T-cell (primary cell): ENCODE measurements at regions not wholly inside any gene's neighbourhood (a gene's known extent, or its start where the extent isn't known, plus 50 kb on each side); places are given as distances from the start of the nearest gene placed in this dataset.

Source experiments
- ATAC-seq, 4 experiments: fragments of 200-7000 bp in 3 of 4; fragments of 150-1000 bp in 1 of 4; cut with Tn5 transposase; replicated peaks in 1 of 4; 1 replicate in 3 of 4; 2 replicates in 1 of 4; pipeline ENCODE4 v1.10.0; 2021; ENCODE audit warnings: moderate library complexity in 3 of 4, mild to moderate bottlenecking in 2 of 4, moderate number of reproducible peaks in 1 of 4
- CTCF ChIA-PET, 2 donors: fragments of 300-600 bp; sonication (Branson Sonifier 250); formaldehyde crosslinking; loops; one replicate each; lab custom pipeline; 2022; ENCODE audit warnings: antibody characterized with exemption in 2 of 2; lab: Charles Lee
- POLR2A ChIA-PET, 2 donors: fragments of 300-600 bp; sonication (Branson Sonifier 250); formaldehyde crosslinking; loops; one replicate each; lab custom pipeline; 2022; ENCODE audit warnings: antibody characterized with exemption in 2 of 2; lab: Charles Lee
- DNase-seq, 35 experiments: peaks; one replicate each; pipeline versions ENCODE4 v3.0.0 to v3.0.0-alpha.2; 2013 to 2023
- H3K27ac ChIP-seq: one replicate; pipeline ENCODE4 v1.5.1; 2013; ENCODE audit warnings: low read length
- H3K27me3 ChIP-seq, 2 experiments: replicated peaks in 1 of 2; 1 replicate in 1 of 2; 2 replicates in 1 of 2; pipeline versions ENCODE4 v1.6.1 to v1.7.0; 2013; ENCODE audit warnings: low read length in 1 of 2, mixed read lengths in 1 of 2; ENCODE audit not compliant: control insufficient read depth in 2 of 2, insufficient read depth in 2 of 2; ENCODE audit errors: extremely low read depth in 1 of 2
- H3K36me3 ChIP-seq, 2 donors: 1 replicate in 1 of 2; 2 replicates in 1 of 2; pipeline versions ENCODE4 v1.6.1 to v1.7.0; 2013; ENCODE audit warnings: low read length in 1 of 2; ENCODE audit not compliant: control insufficient read depth in 2 of 2, insufficient read depth in 1 of 2; ENCODE audit errors: extremely low read depth in 1 of 2
- H3K4me1 ChIP-seq, 2 experiments: 1 replicate in 1 of 2; 2 replicates in 1 of 2; pipeline versions ENCODE4 v1.6.1 to v1.7.0; 2013; ENCODE audit warnings: low read length in 2 of 2, mixed read lengths in 1 of 2; ENCODE audit not compliant: insufficient read depth in 2 of 2, control insufficient read depth in 1 of 2; ENCODE audit errors: extremely low read depth in 1 of 2
- H3K4me3 ChIP-seq, 2 donors: 1 replicate in 1 of 2; 2 replicates in 1 of 2; pipeline versions ENCODE4 v1.5.1 to v1.7.0; 2013; ENCODE audit warnings: mild to moderate bottlenecking in 2 of 2, low read length in 1 of 2, moderate library complexity in 1 of 2; ENCODE audit not compliant: control insufficient read depth in 1 of 2; ENCODE audit errors: extremely low read depth in 1 of 2
- H3K9me3 ChIP-seq: 2 replicates; pipeline ENCODE4 v1.7.0; 2013
- H3K27ac Mint-ChIP-seq, 2 donors: one replicate each; pipeline ENCODE4 v1.8.0; 2020 to 2021; ENCODE audit warnings: mild to moderate bottlenecking in 2 of 2, mixed read lengths in 2 of 2
- H3K27me3 Mint-ChIP-seq, 2 donors: one replicate each; pipeline ENCODE4 v1.8.0; 2021 to 2022; ENCODE audit warnings: mixed read lengths in 2 of 2
- H3K36me3 Mint-ChIP-seq: one replicate; pipeline ENCODE4 v1.8.0; 2021; ENCODE audit warnings: mixed read lengths
- H3K4me1 Mint-ChIP-seq, 3 donors: one replicate each; pipeline ENCODE4 v1.8.0; 2020 to 2022; ENCODE audit warnings: mixed read lengths in 3 of 3, mild to moderate bottlenecking in 1 of 3
- H3K4me3 Mint-ChIP-seq, 3 donors: one replicate each; pipeline ENCODE4 v1.8.0; 2020 to 2022; ENCODE audit warnings: mild to moderate bottlenecking in 3 of 3, mixed read lengths in 3 of 3, moderate library complexity in 3 of 3
- H3K9me3 Mint-ChIP-seq, 3 donors: one replicate each; pipeline ENCODE4 v1.8.0; 2020 to 2022; ENCODE audit warnings: mixed read lengths in 3 of 3
- WGBS: methylation state at CpG from one replicate; pipeline ENCODE4 v1.1.5; 2013; ENCODE audit warnings: missing lambda C conversion rate; ENCODE audit not compliant: insufficient coverage; 5-methylcytosine and 5-hydroxymethylcytosine counted together

GRCh38 chr2:129769185-129769991 is 210.1 kb upstream of the RAB6C start:
- ATAC-seq: no peak
- CTCF ChIA-PET: interaction anchor here in 1 of 2 donors (0.6 kb wide), 1 partner anchor 838 kb away, joined by 3 read pairs; no protein-coding TSS in a partner anchor
- 89% methylated on average over 6 of the region's 11 CpGs for WGBS
- Histone ChIP-seq H3K27ac (no peak overlapping the region), H3K36me3 (no peaks in the 10 kb centered on the region), H3K4me1 (no peaks in the 10 kb centered on the region), H3K9me3 (no peaks in the 10 kb centered on the region), H3K27me3 (peaks cover 0 to 21% of the 10 kb centered on the region in 2 experiments), H3K4me3 (no peak overlapping the region)
- no peak overlapping the region for H3K4me3 Mint-ChIP-seq
- no peaks in the 10 kb centered on the region for H3K4me1 Mint-ChIP-seq
- no peak for DNase-seq
- no peak overlapping the region for H3K27ac Mint-ChIP-seq
- POLR2A ChIA-PET: no interaction called here
- peaks cover 0 to 4% (median 0%) of the 10 kb centered on the region in 3 donors for H3K9me3 Mint-ChIP-seq
- peaks cover 7 to 9% of the 10 kb centered on the region in 2 donors for H3K27me3 Mint-ChIP-seq
- H3K36me3 Mint-ChIP-seq: no peaks in the 10 kb centered on the region

DNA sequence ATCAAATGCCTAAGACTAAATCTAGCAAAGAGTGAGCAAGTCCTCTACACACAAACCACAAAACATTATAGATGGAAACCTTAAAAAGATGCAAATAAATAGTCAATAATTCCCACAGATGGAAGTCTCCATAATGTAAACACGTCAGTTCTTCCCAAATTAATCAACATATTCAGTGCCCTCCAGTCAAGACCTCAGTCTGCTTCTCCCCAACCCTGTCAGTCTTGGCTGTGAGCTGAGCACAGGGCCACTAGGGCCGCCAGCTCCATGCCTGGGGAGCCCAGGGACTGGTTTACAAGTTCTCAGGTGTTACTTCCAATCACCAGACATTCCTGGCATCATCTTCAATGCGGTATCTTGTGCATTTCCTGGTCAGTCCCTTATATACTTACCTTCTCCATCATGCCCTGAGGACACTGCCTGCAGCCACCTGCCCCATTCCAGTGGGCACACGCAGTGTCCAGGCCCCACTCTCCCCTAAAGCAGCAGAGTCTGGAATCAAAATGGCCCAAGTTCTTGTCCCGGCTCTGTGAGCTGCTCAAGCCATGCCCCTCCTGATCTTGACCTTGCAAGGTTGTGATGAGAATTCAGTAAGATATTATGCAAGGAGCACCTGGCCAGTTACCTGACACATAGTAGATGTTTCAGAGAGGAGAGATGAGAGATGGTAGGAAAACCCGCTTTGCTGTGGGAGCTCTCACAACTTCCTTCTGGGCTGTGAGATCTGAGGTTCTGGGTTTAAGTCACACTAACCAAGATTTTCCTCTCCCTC is 207.9 kb upstream of the RAB6C start:
- 73% methylated on average over 3 of the region's 6 CpGs for WGBS
- Mint-ChIP-seq H3K4me3 (no peak overlapping the region), H3K9me3 (peaks cover 0 to 4% (median 0%) of the 10 kb centered on the region in 3 donors), H3K36me3 (no peaks in the 10 kb centered on the region), H3K27ac (no peak overlapping the region), H3K4me1 (no peaks in the 10 kb centered on the region), H3K27me3 (peaks cover 3 to 7% of the 10 kb centered on the region in 2 donors)
- ATAC-seq (no peak), DNase-seq (no peak)
- Histone ChIP-seq H3K27ac (no peak overlapping the region), H3K27me3 (peaks cover 0 to 4% of the 10 kb centered on the region in 2 experiments), H3K4me1 (no peaks in the 10 kb centered on the region), H3K9me3 (no peaks in the 10 kb centered on the region), H3K36me3 (no peaks in the 10 kb centered on the region), H3K4me3 (no peak overlapping the region)
- ChIA-PET CTCF (no interaction called here), POLR2A (no interaction called here)

DNA sequence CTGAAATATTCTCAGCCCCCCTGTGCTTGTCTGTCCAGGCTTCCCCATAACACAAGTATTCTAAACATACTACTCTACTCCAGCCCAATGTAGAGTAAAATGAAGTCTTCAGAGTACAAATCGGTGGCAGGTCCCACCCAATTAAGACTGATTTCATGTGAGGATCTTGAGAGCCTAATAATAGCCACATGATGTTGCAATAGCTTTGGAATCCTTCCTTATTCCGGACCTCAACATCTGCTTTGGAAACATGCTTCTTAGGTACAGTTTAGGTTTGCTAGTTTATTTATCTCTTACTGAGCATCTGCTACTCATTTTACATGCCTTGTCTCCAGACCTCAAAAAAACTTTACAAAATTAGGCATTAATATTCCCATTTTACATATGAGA is 207.3 kb upstream of the RAB6C start:
- no CpG with 5 or more reads among the region's 2 CpGs for WGBS
- H3K4me3 Mint-ChIP-seq: no peak overlapping the region
- CTCF ChIA-PET: no interaction called here

DNA sequence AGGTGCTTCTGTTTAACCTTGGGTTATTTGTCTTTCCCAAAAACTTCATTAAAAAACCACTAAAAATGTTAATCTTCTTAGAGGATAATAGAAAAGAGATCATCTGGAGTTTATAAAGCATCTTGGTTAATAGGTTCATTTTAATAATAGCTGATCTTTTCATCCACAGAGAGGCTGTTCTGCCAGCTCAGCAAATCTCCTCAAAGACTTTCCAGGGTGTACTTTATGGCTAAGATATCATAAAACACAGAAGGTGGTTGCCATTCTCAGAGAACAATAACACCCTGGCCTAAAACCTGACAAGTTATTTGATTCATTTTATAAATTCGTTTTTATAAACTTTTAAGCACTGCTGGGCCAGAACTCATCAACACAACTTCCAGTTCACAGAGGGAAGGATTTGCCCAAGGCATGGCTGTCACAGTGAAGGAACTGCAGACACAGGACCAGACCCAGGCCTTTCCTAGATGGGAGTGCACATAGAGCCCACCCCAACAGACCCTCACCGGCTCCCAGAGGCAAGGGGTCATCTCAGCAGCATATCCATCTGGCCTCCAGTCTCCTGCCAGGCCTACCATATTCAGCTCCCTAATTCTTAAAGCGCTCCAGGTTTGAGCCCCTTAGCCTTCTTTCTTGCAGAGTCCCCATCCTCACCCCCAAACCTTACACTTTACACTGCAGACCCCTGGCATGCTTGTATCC is 203.4 kb upstream of the RAB6C start:
- 95% methylated on average over 2 of the region's 3 CpGs for WGBS
- Mint-ChIP-seq H3K36me3 (no peaks in the 10 kb centered on the region), H3K9me3 (peaks cover 0 to 4% (median 0%) of the 10 kb centered on the region in 3 donors), H3K4me3 (no peak overlapping the region), H3K27ac (no peak overlapping the region), H3K27me3 (peaks cover under 1 to 14% of the 10 kb centered on the region in 2 donors), H3K4me1 (no peaks in the 10 kb centered on the region)
- H3K9me3 ChIP-seq: no peaks in the 10 kb centered on the region
- no peak for ATAC-seq
- H3K4me3 ChIP-seq: no peak overlapping the region
- ChIA-PET CTCF (no interaction called here), POLR2A (no interaction called here)
- H3K4me1 ChIP-seq: no peaks in the 10 kb centered on the region
- no peak for DNase-seq
- H3K36me3 ChIP-seq: no peaks in the 10 kb centered on the region
- H3K27ac ChIP-seq: no peak overlapping the region
- peaks cover 0 to 23% of the 10 kb centered on the region in 2 experiments for H3K27me3 ChIP-seq

More for the DNA sequence above, 207.3 kb upstream of the RAB6C start:
- Mint-ChIP-seq H3K4me1 (no peaks in the 10 kb centered on the region), H3K9me3 (peaks cover 0 to 4% (median 0%) of the 10 kb centered on the region in 3 donors), H3K27ac (no peak overlapping the region), H3K36me3 (no peaks in the 10 kb centered on the region), H3K27me3 (peaks cover 3% of the 10 kb centered on the region in 2 donors)
- H3K27me3 ChIP-seq: peaks cover 0 to 5% of the 10 kb centered on the region in 2 experiments
- no peak overlapping the region for H3K4me3 ChIP-seq
- H3K36me3 ChIP-seq: no peaks in the 10 kb centered on the region
- H3K9me3 ChIP-seq: no peaks in the 10 kb centered on the region
- no peaks in the 10 kb centered on the region for H3K4me1 ChIP-seq
- DNase-seq (no peak), ATAC-seq (no peak)
- POLR2A ChIA-PET: no interaction called here
- H3K27ac ChIP-seq: no peak overlapping the region

GRCh38 chr2:129777146-129777545 is 202.3 kb upstream of the RAB6C start:
- DNase-seq (no peak), ATAC-seq (no peak)
- POLR2A ChIA-PET: no interaction called here
- Histone ChIP-seq H3K27ac (no peak overlapping the region), H3K27me3 (peaks cover 0 to 27% of the 10 kb centered on the region in 2 experiments), H3K36me3 (no peaks in the 10 kb centered on the region), H3K4me3 (no peak overlapping the region), H3K4me1 (no peaks in the 10 kb centered on the region), H3K9me3 (no peaks in the 10 kb centered on the region)
- H3K4me1 Mint-ChIP-seq: no peaks in the 10 kb centered on the region
- H3K4me3 Mint-ChIP-seq: no peak overlapping the region
- no peaks in the 10 kb centered on the region for H3K36me3 Mint-ChIP-seq
- CTCF ChIA-PET: no interaction called here
- no CpG with 5 or more reads among the region's 2 CpGs for WGBS
- H3K9me3 Mint-ChIP-seq: peaks cover 0 to 4% (median 0%) of the 10 kb centered on the region in 3 donors
- H3K27me3 Mint-ChIP-seq: peaks cover 5 to 17% of the 10 kb centered on the region in 2 donors
- H3K27ac Mint-ChIP-seq: no peak overlapping the region
